ENCODE measurements at regions not wholly inside any gene's neighbourhood (a gene's known extent, or its start where the extent isn't known, plus 50 kb on each side); places are given as distances from the start of the nearest gene placed in this dataset.

DNA sequence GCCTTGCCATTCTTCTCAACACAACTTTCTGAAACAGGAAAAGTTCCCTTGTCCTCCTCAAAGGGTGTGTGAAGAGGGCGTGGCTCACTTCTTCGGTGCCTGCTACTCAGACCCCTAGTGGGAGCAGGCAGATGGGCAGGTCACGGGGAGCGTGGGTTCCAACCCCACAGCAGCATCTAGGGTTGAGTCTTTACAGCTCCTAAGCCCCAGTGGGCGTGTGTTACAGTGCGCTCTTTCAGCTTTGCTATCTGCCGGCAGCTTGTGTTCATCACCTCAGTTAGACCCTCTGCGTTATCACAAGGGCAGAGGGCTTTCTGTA lies 57.5 kb upstream of the KLF3 start:
- no peak for DNase-seq

DNA sequence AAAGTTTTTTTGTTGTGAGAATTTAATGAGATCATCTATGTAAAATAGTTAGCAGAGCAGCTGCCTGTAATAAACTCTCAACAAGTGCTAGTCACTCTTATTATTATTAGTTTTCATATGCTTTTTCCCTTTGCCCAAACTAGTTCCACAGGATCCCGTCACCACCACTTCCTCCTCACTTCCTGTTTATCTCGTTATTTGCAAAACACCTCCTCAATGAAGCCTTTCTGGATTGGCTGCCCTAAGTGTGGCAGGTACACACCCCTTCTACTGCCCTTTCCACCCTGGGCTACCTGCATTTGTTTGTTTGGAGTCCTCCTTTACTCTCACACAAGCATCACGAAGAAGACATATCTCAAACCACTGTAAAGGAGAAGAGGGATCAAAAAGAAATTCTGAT lies 54.4 kb upstream of the KLF3 start:
- no peak for DNase-seq

DNA sequence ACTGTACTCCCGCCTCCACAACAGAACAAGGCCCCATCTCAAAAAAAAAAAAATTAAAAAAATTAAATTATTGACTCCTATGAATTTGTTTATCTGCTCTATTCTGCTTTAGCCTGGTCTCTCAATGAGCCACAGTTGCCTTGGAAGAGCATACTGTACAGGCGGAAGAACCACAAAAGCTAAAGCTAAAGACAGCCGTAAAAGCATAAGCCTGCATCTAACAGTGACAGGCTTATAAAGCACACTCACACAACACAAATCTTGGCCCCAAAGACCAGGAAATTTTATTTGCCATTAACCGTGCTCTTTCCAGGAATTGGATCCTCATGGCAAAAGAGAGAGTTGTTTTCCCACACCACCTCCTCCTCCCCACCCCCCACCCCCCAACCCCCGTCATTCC lies 53.5 kb upstream of the KLF3 start:
- DNase-seq, result no peak

DNA sequence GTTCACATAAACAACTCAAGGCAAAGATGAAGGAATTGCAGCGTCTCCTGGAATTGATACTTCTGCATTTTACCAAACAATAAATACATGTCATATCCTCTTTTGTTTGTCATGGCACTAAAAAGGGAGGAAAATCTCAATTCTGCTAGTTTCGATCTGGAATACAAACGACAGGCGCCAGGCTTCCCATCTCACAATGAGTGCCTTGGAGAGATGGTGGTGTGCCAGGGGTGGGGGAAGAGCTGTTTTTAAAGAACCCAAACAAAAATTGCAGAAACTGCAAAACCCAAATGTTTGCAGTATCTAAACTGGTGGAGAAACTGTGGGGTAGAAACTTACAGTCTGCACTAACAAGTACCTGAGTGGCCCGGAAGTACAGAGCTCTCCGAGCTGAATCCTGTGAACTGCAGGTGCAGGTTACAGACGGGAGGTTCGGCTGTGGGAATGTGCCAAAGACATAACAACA lies 53.0 kb upstream of the KLF3 start:
- no peak for DNase-seq

DNA sequence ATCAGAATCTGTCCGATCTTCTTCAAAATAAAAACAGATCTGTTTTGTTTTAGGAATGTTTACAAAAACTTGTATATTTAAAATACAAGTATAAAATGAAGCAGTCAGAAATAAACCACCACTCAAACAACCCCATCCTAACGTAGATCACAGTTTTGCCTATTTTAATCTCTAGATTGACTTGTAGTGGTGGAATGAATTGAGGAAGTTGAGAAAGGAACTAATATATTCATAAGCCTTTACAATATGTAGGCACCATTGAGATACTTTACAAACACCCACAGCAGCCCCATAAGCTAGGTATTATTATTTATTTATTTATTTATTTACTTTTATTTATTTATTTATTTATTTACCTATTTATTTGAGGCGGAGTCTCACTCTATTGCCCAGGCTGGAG lies 52.3 kb upstream of the KLF3 start:
- no peak for DNase-seq

DNA sequence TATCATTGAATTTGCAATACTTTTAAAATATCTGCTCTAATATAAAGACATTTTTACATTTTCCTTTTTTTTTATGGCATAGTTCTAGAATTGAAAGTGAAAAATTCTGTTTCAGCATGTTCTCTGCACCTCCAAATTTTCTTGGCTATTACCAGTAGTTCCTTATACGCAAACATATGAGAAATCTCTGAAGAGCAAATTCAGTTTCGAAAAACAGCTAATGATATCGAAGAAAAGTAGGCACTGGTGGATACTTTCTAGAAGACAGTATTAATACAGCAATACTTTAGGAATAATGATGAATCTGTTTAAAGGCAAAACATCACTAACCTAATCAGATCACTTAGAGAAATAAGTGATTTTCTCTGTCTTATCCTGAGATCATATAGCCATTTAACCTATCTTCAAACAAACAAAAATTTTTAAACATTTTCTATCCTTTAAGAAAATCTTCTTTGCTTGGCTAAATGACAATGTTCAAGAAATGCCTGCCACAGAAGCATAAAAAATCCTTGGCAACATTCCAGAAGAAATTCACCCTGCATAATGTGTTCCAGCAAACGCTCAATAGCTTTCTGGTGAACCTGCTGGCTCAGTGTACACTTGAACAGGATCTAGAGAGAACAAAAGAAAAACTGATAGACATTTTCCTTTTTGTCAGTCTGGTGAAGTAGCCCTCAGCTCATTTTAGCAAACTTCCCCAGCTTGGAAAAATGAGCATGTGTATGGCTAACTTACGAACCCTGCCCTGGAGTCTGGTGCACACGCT lies 51.2 kb upstream of the KLF3 start:
- DNase-seq, result no peak

All from KG1 (cell line).